ENCODE measurements at regions not wholly inside any gene's neighbourhood (a gene's known extent, or its start where the extent isn't known, plus 50 kb on each side); places are given as distances from the start of the nearest gene placed in this dataset.

DNA sequence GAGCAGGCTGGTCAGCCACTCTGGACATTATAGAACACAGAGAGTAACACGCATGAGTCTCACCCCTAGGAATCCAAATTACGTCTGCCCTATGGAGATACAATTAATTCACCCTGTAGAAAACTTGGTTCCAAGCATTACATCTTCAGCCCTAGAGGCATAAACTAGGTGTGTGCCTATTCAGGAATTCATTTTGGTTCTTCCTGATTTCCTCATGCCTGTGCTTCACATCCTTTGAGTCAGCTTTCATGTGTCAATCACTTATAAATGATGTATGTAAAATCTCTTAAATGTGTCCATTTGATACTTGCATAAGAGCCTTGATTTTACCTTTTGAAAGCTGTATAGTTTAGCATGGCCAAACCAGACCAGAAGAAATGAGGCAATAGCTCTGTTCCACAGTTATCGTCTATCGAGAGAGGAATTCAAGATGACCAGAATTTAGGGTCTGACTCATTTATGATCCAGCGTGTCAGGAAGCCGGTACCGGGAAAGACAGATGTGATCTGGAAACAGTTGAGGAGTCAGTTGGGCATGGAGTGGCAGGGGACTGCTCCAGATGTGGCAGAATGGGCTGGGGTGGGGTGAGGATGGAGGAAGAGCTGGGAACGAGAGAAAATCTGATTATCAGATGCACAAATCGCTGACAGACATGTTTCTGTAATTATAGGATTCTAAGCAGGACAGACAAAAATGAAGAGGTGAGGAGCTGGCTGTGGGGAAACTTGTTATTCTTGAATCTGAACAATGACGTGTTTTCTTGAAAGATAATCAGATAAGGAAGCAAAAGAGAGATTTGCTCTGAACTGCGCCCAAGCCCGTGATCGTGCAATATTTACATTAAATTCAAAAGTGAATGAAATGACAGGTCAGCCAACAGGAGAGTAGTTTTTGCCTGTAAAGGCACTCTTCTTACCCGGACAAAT lies 76.7 kb downstream of the C16orf95 start:
- H3K4me1 Mint-ChIP-seq (ENCODE audit: low read depth), result peaks cover 12% of the 10 kb centered on the region
- peaks cover 10% of the 10 kb centered on the region for H3K27me3 Mint-ChIP-seq
- H3K9me3 Mint-ChIP-seq (ENCODE audit: low read depth), result no peaks in the 10 kb centered on the region
- no peak overlapping the region for H3K4me3 Mint-ChIP-seq
- no peak overlapping the region for H3K27ac Mint-ChIP-seq
- no peaks in the 10 kb centered on the region for H3K36me3 Mint-ChIP-seq

- H3K4me1 Mint-ChIP-seq (ENCODE audit: low read depth), result peaks cover 5% of the 10 kb centered on the region
- H3K27ac Mint-ChIP-seq, result no peak overlapping the region
- no peaks in the 10 kb centered on the region for H3K9me3 Mint-ChIP-seq (ENCODE audit: low read depth)
- H3K4me3 Mint-ChIP-seq, result no peak overlapping the region
- H3K36me3 Mint-ChIP-seq, result no peaks in the 10 kb centered on the region
- peaks cover 5% of the 10 kb centered on the region for H3K27me3 Mint-ChIP-seq
Measured at GRCh38 chr16:87241137-87241771, 75.9 kb downstream of the C16orf95 start.

DNA sequence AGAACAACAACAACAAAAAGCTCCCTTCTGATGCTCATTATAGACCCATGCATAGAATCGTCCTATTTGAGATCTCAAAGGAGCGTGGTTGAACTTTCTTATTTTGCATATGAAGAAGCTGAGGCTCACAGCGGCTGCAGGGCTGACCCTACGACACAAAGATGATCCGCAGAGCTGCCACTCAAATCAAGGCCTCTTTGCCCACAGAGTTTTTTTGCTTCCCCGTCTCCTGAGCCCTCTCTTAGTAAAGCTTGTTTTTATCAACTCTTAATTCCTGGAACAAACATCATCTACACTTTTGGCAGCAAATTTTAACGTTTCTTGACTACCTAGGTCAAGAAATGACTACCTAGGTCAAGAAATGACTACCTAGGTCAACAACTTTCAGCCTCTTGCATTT lies 73.7 kb downstream of the C16orf95 start:
- Mint-ChIP-seq H3K4me1 (ENCODE audit: low read depth) (no peaks in the 10 kb centered on the region), H3K4me3 (no peak overlapping the region), H3K27ac (no peak overlapping the region), H3K9me3 (ENCODE audit: low read depth) (no peaks in the 10 kb centered on the region), H3K36me3 (no peaks in the 10 kb centered on the region), H3K27me3 (no peaks in the 10 kb centered on the region)

DNA sequence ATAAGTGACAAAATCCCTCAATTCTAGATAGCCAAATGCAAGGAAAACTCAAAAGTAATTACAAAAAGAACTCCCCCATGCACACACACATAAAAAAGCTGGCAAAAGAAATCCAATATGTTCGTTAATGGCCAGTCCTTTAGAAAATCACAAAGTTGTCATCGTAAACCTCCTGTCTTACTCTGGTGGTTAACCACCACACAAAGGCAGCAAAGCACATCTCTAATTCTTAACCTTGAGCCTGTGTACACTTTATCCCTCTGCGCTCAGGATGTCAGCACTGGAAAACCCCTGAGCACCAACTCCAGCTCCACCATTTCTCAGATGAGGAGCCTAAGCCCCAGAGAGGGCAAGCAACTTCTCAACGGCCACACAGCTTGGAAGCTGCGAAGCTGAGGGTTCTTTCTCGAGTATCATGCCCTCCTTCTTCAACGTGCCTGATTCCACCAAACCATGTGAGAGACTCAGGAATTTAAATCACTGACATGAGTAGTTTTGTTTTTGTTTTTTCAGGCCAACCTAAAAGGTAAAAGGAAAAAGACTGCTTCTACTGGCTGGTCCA lies 72.5 kb downstream of the C16orf95 start:
- Mint-ChIP-seq H3K27ac (no peak overlapping the region), H3K4me1 (ENCODE audit: low read depth) (no peaks in the 10 kb centered on the region), H3K4me3 (no peak overlapping the region), H3K36me3 (no peaks in the 10 kb centered on the region), H3K9me3 (ENCODE audit: low read depth) (no peaks in the 10 kb centered on the region), H3K27me3 (no peaks in the 10 kb centered on the region)

DNA sequence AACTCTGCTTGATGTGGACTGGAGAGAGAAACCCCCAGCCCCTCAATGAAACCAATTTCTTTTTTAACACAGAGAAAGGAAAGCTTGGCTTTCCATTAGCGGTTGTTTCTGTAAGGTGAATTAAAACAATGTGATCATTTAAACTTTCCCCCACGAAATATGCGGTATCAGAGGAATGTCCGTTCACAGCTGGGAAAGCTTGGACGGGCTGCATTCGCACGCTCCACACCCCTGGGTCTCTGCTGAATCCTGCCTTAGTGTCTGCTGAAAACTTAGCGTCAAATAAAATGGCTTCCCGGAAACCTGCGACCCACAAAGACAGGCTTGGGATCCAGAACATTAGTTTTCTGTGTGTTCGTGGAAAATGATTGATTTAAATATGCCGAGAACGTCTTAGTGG lies 71.7 kb downstream of the C16orf95 start:
- Mint-ChIP-seq H3K4me1 (ENCODE audit: low read depth) (no peaks in the 10 kb centered on the region), H3K36me3 (no peaks in the 10 kb centered on the region), H3K27me3 (no peaks in the 10 kb centered on the region), H3K4me3 (no peak overlapping the region), H3K27ac (no peak overlapping the region), H3K9me3 (ENCODE audit: low read depth) (no peaks in the 10 kb centered on the region)

- no peak overlapping the region for H3K27ac Mint-ChIP-seq
- H3K27me3 Mint-ChIP-seq, result no peaks in the 10 kb centered on the region
- H3K36me3 Mint-ChIP-seq, result no peaks in the 10 kb centered on the region
- H3K4me3 Mint-ChIP-seq, result no peak overlapping the region
- H3K4me1 Mint-ChIP-seq (ENCODE audit: low read depth), result no peaks in the 10 kb centered on the region
- no peaks in the 10 kb centered on the region for H3K9me3 Mint-ChIP-seq (ENCODE audit: low read depth)
Measured at GRCh38 chr16:87246269-87247065, 70.7 kb downstream of the C16orf95 start.

GRCh38 chr16:87248714-87249113 lies 68.5 kb downstream of the C16orf95 start:
- Mint-ChIP-seq H3K27ac (no peak overlapping the region), H3K9me3 (ENCODE audit: low read depth) (no peaks in the 10 kb centered on the region), H3K36me3 (peaks cover 4% of the 10 kb centered on the region), H3K27me3 (no peaks in the 10 kb centered on the region), H3K4me3 (no peak overlapping the region), H3K4me1 (ENCODE audit: low read depth) (no peaks in the 10 kb centered on the region)

DNA sequence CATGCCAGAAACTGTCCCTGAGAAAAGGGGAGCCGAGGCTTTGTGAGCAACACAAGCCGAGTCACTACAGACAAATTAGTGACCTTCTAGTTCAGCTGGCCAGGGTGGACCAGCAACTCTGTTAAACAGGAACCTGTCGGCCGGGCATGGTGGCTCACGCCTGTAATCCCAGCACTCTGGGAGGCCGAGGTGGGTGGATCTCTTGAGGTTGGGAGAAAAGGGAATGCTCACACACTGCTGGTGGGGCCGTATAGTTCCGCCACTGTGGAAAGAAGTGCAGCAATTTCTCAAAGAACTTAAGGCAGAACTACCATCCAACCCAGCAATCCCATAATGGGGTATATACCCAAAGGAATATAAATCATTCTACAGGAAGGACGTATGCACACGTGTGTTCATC lies 67.8 kb downstream of the C16orf95 start:
- Mint-ChIP-seq H3K9me3 (ENCODE audit: low read depth) (no peaks in the 10 kb centered on the region), H3K36me3 (peaks cover 4% of the 10 kb centered on the region), H3K27me3 (no peaks in the 10 kb centered on the region), H3K4me3 (no peak overlapping the region), H3K27ac (no peak overlapping the region), H3K4me1 (ENCODE audit: low read depth) (no peaks in the 10 kb centered on the region)

DNA sequence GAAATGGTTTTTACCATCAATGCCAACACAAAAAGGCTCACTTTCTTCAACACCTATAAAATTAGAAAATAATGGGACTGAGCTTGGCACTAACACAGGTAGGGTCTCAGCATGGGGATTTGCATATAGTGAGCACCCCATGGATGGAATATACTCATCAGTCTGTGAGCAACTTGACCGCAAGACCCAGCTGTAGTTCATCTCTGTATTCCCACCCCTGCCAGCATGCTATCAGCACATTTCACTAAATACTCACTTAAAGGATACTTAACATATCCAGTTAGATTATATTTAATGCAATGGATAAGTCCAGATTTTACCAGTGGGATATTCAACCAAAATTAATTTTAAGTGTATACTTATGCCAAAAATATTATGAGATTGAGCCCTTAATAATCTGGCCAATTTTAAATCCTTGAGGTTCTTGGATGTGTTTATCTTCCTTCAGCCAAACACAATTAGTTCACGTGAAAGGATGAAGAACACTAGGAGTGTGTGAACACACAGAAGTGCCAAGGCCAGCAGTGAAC lies 66.7 kb downstream of the C16orf95 start:
- H3K27ac Mint-ChIP-seq, result no peak overlapping the region
- no peak overlapping the region for H3K4me3 Mint-ChIP-seq
- peaks cover 4% of the 10 kb centered on the region for H3K36me3 Mint-ChIP-seq
- no peaks in the 10 kb centered on the region for H3K4me1 Mint-ChIP-seq (ENCODE audit: low read depth)
- H3K27me3 Mint-ChIP-seq, result no peaks in the 10 kb centered on the region
- H3K9me3 Mint-ChIP-seq (ENCODE audit: low read depth), result no peaks in the 10 kb centered on the region

- no peaks in the 10 kb centered on the region for H3K9me3 Mint-ChIP-seq (ENCODE audit: low read depth)
- H3K4me3 Mint-ChIP-seq, result no peak overlapping the region
- no peaks in the 10 kb centered on the region for H3K4me1 Mint-ChIP-seq (ENCODE audit: low read depth)
- peaks cover 4% of the 10 kb centered on the region for H3K36me3 Mint-ChIP-seq
- no peak overlapping the region for H3K27ac Mint-ChIP-seq
- no peaks in the 10 kb centered on the region for H3K27me3 Mint-ChIP-seq
Measured at GRCh38 chr16:87252269-87252970, 64.8 kb downstream of the C16orf95 start.
